CD4-positive, alpha-beta T cell treated with Interferon gamma for 1 hour (primary cell): ENCODE measurements at regions not wholly inside any gene's neighbourhood (a gene's known extent, or its start where the extent isn't known, plus 50 kb on each side); places are given as distances from the start of the nearest gene placed in this dataset.

Experiments
- DNase-seq: peaks from one replicate; pipeline ENCODE4 v3.0.0-alpha.2; 2020

GRCh38 chr3:178152031-178152806 lies 384.0 kb upstream of the KCNMB2 start:
- no peak for DNase-seq

GRCh38 chr3:178152988-178153387 lies 383.2 kb upstream of the KCNMB2 start:
- no peak for DNase-seq

GRCh38 chr3:178155521-178155920 lies 380.7 kb upstream of the KCNMB2 start:
- no peak for DNase-seq

GRCh38 chr3:178156301-178156700 lies 379.9 kb upstream of the KCNMB2 start:
- DNase-seq: no peak

- DNase-seq: no peak
These were observed 376.5 kb upstream of the KCNMB2 start for GRCh38 chr3:178159691-178160220.

GRCh38 chr3:178169421-178169820 lies 366.8 kb upstream of the KCNMB2 start:
- no peak for DNase-seq

- DNase-seq: no peak
These were observed 365.3 kb upstream of the KCNMB2 start for GRCh38 chr3:178170698-178171535.

- DNase-seq: no peak
These were observed 364.1 kb upstream of the KCNMB2 start for GRCh38 chr3:178172121-178172520.

- no peak for DNase-seq
These were observed 361.9 kb upstream of the KCNMB2 start for GRCh38 chr3:178174201-178174915.

- DNase-seq: no peak
These were observed 355.1 kb upstream of the KCNMB2 start for GRCh38 chr3:178181088-178181487.

- no peak for DNase-seq
These were observed 354.5 kb upstream of the KCNMB2 start for GRCh38 chr3:178181784-178182183.

GRCh38 chr3:178182337-178182779 lies 353.9 kb upstream of the KCNMB2 start:
- no peak for DNase-seq

GRCh38 chr3:178184833-178185232 lies 351.4 kb upstream of the KCNMB2 start:
- DNase-seq: no peak

- no peak for DNase-seq
These were observed 349.6 kb upstream of the KCNMB2 start for GRCh38 chr3:178186666-178187065.

GRCh38 chr3:178189854-178190253 lies 346.4 kb upstream of the KCNMB2 start:
- no peak for DNase-seq

- no peak for DNase-seq
These were observed 342.4 kb upstream of the KCNMB2 start for GRCh38 chr3:178193846-178194245.

- no peak for DNase-seq
These were observed 341.7 kb upstream of the KCNMB2 start for GRCh38 chr3:178194539-178194938.

- no peak for DNase-seq
These were observed 340.4 kb upstream of the KCNMB2 start for GRCh38 chr3:178195824-178196223.

- DNase-seq: no peak
These were observed 337.9 kb upstream of the KCNMB2 start for GRCh38 chr3:178198329-178198728.

GRCh38 chr3:178200316-178200715 lies 335.9 kb upstream of the KCNMB2 start:
- no peak for DNase-seq

- no peak for DNase-seq
These were observed 334.5 kb upstream of the KCNMB2 start for GRCh38 chr3:178201714-178202113.

GRCh38 chr3:178202194-178202593 lies 334.0 kb upstream of the KCNMB2 start:
- DNase-seq: no peak

- no peak for DNase-seq
These were observed 333.1 kb upstream of the KCNMB2 start for GRCh38 chr3:178203165-178203564.
